GM18868 (cell line): ENCODE measurements at regions not wholly inside any gene's neighbourhood (a gene's known extent, or its start where the extent isn't known, plus 50 kb on each side); places are given as distances from the start of the nearest gene placed in this dataset.
A peak's percentile ranks its signal among the peaks of the same experiment; 100 is the strongest.

Experiments
- ATAC-seq: cut with Tn5 transposase; IDR thresholded peaks from one replicate; pipeline ENCODE4 v1.9.1; 2021; ENCODE audit warnings: mild to moderate bottlenecking, moderate library complexity; ENCODE audit not compliant: unreplicated experiment

DNA sequence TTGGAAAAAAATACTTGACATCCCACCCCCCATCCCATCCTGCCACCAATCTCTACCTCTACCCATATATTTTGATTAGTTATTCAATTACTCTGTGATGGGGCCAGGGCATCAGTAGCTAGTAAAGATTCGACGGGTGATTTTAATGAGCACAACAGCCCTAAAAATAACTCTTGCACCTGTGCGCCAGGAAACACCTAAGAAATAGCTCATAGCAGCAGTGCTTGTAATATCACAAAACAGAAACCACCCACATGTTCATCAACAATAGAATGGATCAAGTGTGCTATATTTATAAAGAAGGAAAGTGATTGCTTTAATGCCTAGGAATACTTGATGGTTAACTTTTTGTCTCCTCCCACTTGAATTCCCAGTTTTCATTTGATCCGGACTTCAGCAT is 225.6 kb upstream of the LCORL start:
- no peak for ATAC-seq

DNA sequence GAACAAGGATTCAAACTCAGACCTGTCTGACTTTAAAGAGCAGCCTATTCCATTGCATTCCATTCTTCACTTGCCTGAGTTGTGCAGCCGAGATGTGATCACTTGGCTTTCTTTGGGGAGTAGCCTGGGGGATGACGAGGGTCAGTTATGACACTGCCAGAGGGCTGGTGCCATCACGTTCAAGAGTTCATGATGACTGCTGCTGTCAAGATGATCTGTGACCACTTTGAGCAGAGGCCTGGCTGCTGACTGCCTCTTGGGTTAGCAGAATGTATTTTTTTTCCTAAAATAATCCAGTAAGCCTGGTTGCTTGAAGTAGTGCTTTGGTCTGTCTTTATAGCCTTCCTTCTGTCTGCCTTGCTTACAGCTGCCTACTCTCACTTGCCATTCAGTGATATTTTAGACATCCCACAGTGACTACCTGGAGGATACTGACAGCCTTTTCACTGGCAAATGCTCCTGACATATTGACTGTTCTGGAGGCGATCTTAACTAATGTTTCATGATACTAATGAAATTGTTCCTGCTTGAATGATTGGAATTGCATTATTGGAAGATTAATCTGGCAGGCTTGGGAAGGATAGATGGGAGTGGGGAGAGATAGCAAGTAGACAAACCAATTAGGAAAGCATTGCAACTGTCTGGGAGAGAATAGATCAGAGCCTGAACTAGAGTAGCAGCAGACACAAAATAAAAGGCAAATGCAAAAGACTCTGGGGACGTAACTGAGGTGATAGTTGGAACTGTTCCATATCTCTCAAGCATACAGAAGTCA is 221.6 kb upstream of the LCORL start:
- no peak for ATAC-seq

- no peak for ATAC-seq
Measured at GRCh38 chr4:18241727-18242126, 220.2 kb upstream of the LCORL start.

GRCh38 chr4:18234108-18234507 is 212.6 kb upstream of the LCORL start:
- no peak for ATAC-seq

DNA sequence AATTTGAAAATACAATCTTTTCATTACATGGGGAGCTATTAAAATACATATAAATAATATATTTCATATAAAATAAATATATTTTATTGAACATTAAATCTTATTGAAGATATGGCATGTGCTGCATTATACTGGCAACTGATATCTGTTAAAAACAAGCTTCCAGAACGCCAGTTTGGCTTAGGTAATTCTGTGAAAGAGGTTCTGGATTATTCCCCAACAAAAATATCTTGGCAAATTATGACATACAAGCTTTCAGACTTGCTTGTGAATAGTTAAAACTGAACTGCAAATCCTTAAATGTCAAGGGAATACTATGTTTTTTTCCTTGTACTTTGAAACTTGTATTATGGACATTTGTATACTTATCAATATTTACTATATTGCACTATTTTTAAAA is 210.2 kb upstream of the LCORL start:
- no peak for ATAC-seq

GRCh38 chr4:18227880-18228279 is 206.3 kb upstream of the LCORL start:
- ATAC-seq: no peak

- peak; percentile 54 for ATAC-seq
Measured at GRCh38 chr4:18214411-18215055, 193.0 kb upstream of the LCORL start.

GRCh38 chr4:18213576-18214198 is 192.1 kb upstream of the LCORL start:
- peak; percentile 38 for ATAC-seq

- peak; percentile 81 for ATAC-seq
Measured at GRCh38 chr4:18209448-18209847, 187.9 kb upstream of the LCORL start.

GRCh38 chr4:18203966-18204365 is 182.4 kb upstream of the LCORL start:
- ATAC-seq: no peak

DNA sequence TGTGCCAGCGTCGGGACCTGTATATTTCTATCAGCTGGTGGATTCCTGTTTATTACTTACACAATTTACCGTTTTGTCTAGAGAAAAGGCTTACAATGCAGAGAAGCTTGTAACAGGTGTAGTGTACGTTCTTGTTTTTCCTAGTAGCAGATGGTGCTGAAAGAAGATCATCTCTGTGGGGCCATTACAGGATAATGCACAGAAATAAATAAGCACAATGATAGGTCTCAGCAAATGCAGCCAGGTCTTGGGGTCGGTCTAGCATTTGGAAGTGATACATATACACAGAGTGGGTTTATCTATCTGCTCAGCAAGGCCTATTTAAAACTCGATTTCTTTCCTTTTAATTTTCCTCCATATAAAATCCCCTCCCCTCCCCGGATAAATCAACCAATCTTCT is 180.9 kb upstream of the LCORL start:
- no peak for ATAC-seq

DNA sequence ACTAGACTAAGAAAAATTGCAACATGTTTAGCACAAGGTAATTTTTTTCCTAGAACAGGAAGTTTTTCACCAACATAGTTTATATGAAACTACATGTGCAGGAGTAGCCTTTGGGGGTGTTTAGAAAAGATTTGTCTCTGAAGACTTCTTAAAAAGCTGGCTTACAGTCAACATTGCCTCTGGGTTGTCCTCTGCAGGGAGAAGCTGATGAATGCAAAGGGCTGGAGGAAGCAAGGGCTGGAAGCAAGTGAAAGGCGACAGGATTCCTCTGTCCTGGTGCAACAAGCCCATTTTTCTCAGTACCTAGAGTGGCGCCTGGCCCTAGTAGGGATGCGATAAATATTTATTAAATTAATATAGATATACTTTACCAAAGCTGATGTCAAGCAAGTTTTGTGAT is 180.3 kb upstream of the LCORL start:
- no peak for ATAC-seq

DNA sequence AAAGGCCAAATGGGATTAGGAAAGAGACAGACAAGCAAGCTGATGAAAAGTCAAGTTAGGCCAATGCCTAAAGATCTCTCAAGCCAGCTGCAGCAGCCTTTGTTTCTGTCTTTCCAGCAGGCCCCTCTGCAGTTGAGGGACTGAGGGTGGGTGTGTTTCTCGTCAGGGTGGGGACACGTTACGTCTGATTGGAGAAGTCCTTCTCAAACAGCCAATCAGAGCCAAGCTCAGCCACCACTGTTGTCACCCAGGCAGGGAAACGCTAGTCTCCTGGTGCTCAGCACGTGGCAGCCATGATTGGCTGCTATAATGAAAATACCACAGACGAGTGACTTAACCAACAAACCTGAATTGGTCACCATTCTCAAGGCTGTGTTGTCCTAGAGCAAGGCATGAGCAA is 177.1 kb upstream of the LCORL start:
- no peak for ATAC-seq

DNA sequence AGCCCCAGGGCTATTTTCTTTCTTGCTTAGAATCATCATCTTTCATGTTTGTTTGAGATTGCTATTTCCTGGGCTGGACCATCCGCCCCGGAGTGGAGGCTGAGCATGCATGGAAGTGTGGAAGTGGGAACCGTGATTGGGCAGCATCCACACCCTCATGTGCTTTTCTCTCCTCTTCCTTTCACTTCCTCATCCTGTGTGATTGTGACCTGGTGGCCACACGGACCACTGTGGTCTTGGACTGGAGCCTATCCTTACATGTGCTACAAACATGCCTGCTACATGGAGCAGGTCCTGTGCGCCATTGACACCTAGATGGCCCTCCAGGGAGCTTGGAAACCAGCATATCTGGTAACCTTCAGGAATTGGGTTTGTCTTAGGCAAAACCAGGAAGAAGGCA is 175.9 kb upstream of the LCORL start:
- ATAC-seq: no peak

DNA sequence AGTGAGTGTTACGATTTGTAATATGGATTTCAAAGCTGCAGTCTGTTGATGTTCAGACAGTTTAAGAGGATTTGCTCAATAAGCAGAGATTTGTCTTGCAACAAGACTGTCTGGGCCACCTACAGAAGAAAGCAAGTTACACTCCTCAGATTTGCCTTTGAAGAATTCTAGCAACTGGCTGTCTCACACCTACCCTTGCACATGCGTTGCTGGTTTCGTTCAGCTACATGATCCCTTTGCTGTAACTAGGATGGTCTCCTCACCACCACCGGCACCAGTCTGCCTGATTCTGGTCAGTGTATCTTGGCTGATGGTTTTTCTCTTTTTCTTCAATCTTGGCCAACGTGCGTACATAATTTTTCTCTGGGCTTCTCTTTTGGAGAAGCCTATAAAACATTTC is 172.7 kb upstream of the LCORL start:
- ATAC-seq: no peak

- ATAC-seq: no peak
Measured at GRCh38 chr4:18192901-18193300, 171.3 kb upstream of the LCORL start.

GRCh38 chr4:18185491-18185890 is 163.9 kb upstream of the LCORL start:
- no peak for ATAC-seq

GRCh38 chr4:18180892-18181291 is 159.3 kb upstream of the LCORL start:
- ATAC-seq: no peak

DNA sequence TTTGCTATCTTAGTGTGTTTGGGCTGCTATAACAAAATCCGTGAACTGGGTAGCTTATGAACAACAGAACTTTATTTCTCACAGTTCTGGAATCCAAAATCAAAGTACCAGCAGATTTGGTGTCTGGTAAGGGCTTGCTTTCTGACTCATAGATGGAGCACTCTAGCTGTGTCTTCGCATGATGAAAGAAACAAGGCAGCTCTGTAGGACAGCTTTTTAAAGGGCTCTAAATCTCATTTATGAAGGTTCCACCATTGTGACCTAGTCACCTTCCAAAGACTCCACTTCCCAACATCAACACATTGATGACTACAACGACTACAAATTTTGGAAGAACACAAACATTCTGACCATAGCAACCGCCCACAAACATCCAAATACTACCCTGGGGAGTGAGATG is 158.6 kb upstream of the LCORL start:
- ATAC-seq: no peak

DNA sequence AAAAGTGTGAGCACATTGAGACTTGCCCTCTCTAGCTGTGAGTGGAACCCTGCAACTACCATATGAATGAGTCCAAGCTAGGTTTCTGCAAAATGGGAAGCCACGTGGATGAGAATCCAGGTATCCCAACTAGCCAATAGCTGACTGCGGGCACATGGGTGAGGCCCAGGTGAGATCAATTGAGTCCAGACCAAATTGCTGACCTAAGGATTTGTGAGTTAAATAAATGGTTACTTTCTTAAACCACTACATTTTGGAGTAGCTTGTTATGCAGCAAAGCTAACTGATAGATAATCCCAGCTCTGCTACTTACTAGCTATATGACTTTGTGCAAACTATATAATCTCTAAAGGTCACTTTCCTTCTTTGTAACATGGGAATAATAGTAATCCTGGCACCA is 150.3 kb upstream of the LCORL start:
- ATAC-seq: no peak

DNA sequence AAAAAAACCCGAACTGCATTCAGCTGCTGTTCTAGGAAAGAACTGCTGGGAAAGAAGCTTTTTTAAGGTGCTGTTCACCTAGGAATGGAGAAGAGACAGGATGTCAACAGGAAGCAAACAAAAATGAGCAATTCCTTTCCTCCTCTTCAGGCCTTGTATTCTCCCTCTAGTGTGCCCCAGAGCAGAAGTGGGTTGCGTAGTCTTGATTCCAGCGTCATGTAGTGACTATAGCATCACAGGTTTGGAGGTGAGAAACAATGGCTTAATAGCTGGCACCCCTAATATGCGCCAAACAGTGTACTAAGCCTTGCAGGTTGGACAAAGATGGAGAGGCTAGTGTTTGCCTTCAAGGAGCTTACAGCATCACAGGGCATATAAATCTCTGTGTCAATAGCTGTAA is 146.3 kb upstream of the LCORL start:
- no peak for ATAC-seq

DNA sequence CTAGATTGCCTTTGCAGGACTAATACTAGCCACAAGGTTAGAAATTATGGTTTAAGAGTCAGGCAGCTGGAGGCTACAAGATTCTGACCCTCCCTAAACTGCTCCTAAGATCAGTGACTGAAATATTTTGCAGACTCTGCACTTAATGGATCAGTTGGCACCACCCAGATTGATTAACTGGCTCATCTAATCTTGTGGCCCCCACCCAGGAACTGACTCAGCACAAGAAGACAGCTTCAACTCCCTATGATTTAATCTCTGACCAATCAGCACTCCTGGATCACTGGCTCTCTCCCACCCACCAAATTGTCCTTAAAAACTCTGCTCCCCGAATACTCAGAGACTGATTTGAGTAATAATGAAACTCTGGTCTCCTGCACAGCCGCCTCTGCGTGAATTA is 145.4 kb upstream of the LCORL start:
- ATAC-seq: no peak
